ENCODE measurements at regions not wholly inside any gene's neighbourhood (a gene's known extent, or its start where the extent isn't known, plus 50 kb on each side); places are given as distances from the start of the nearest gene placed in this dataset.

DNA sequence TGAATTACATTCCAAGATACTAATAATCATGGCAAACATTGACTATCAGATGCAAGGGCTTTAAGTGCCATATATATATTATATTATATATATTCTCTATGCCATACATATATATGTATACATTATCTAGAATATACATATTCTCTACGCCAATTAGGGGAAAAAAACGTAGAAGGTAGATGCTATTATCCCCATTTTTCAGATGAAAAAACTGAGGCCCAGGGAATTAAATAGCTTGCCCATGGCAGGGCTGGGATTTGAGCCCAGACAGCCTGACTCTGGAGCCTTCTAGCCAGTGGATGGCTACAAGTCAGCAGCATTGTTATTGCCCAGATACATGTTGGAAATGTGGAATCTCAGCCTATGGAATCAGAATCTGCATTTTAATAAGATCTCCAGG, 116.0 kb upstream of the BTG1 start:
- TF ChIP-seq POLR2AphosphoS5 (IDR thresholded peaks at IDR 0.05), result no peak
- TF ChIP-seq, protein P1, sequence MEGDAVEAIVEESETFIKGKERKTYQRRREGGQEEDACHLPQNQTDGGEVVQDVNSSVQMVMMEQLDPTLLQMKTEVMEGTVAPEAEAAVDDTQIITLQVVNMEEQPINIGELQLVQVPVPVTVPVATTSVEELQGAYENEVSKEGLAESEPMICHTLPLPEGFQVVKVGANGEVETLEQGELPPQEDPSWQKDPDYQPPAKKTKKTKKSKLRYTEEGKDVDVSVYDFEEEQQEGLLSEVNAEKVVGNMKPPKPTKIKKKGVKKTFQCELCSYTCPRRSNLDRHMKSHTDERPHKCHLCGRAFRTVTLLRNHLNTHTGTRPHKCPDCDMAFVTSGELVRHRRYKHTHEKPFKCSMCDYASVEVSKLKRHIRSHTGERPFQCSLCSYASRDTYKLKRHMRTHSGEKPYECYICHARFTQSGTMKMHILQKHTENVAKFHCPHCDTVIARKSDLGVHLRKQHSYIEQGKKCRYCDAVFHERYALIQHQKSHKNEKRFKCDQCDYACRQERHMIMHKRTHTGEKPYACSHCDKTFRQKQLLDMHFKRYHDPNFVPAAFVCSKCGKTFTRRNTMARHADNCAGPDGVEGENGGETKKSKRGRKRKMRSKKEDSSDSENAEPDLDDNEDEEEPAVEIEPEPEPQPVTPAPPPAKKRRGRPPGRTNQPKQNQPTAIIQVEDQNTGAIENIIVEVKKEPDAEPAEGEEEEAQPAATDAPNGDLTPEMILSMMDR (IDR thresholded peaks at IDR 0.05), result no peak
